Memory B cell (primary cell): ENCODE measurements at regions not wholly inside any gene's neighbourhood (a gene's known extent, or its start where the extent isn't known, plus 50 kb on each side); places are given as distances from the start of the nearest gene placed in this dataset.

Experiments used
- ATAC-seq: fragments of 150-1000 bp; cut with Tn5 transposase; 2 replicates; pipeline ENCODE4 v1.10.0; 2021; ENCODE audit warnings: low read depth, mild to moderate bottlenecking, moderate library complexity
- DNase-seq, 2 donors: peaks; one replicate each; pipeline ENCODE4 v3.0.0; 2022; ENCODE audit warnings: low spot score in 2 of 2
- H3K27ac Mint-ChIP-seq: one replicate; pipeline ENCODE4 v1.8.0; 2022; ENCODE audit warnings: mild to moderate bottlenecking, moderate library complexity, mixed read lengths
- H3K27me3 Mint-ChIP-seq: one replicate; pipeline ENCODE4 v1.8.0; 2022; ENCODE audit warnings: mixed read lengths
- H3K36me3 Mint-ChIP-seq: one replicate; pipeline ENCODE4 v1.8.0; 2022; ENCODE audit warnings: mild to moderate bottlenecking, mixed read lengths
- H3K4me1 Mint-ChIP-seq: one replicate; pipeline ENCODE4 v1.8.0; 2022; ENCODE audit warnings: mixed read lengths
- H3K4me3 Mint-ChIP-seq: one replicate; pipeline ENCODE4 v1.8.0; 2022; ENCODE audit warnings: mild to moderate bottlenecking, moderate library complexity, mixed read lengths
- H3K9me3 Mint-ChIP-seq: one replicate; pipeline ENCODE4 v1.8.0; 2022; ENCODE audit warnings: mixed read lengths

GRCh38 chr13:50323440-50324065 lies 308.3 kb downstream of the KCNRG start:
- Mint-ChIP-seq H3K36me3 (peaks cover 4% of the 10 kb centered on the region), H3K27ac (no peak overlapping the region), H3K4me3 (no peak overlapping the region), H3K9me3 (peaks cover 11% of the 10 kb centered on the region), H3K4me1 (peaks cover 10% of the 10 kb centered on the region), H3K27me3 (no peaks in the 10 kb centered on the region)
- no peak for ATAC-seq
- DNase-seq: no peak

GRCh38 chr13:50326271-50326670 lies 311.0 kb downstream of the KCNRG start:
- Mint-ChIP-seq H3K27ac (no peak overlapping the region), H3K36me3 (peaks cover 4% of the 10 kb centered on the region)

GRCh38 chr13:50326811-50327210 lies 311.6 kb downstream of the KCNRG start:
- Mint-ChIP-seq H3K27ac (no peak overlapping the region), H3K4me1 (no peaks in the 10 kb centered on the region), H3K27me3 (no peaks in the 10 kb centered on the region), H3K4me3 (no peak overlapping the region), H3K9me3 (peaks cover 11% of the 10 kb centered on the region), H3K36me3 (peaks cover 4% of the 10 kb centered on the region)
- ATAC-seq (no peak), DNase-seq (no peak)

More at GRCh38 chr13:50326271-50326670, 311.0 kb downstream of the KCNRG start:
- ATAC-seq (no peak), DNase-seq (no peak)
- Mint-ChIP-seq H3K4me3 (no peak overlapping the region), H3K9me3 (peaks cover 11% of the 10 kb centered on the region), H3K27me3 (no peaks in the 10 kb centered on the region), H3K4me1 (no peaks in the 10 kb centered on the region)

GRCh38 chr13:50334115-50334778 lies 319.0 kb downstream of the KCNRG start:
- ATAC-seq (no peak), DNase-seq (no peak)
- Mint-ChIP-seq H3K9me3 (no peaks in the 10 kb centered on the region), H3K36me3 (no peaks in the 10 kb centered on the region), H3K4me3 (no peak overlapping the region), H3K27ac (no peak overlapping the region), H3K27me3 (no peaks in the 10 kb centered on the region), H3K4me1 (peaks cover 2% of the 10 kb centered on the region)

- Mint-ChIP-seq H3K36me3 (no peaks in the 10 kb centered on the region), H3K9me3 (no peaks in the 10 kb centered on the region), H3K4me3 (no peak overlapping the region), H3K27me3 (no peaks in the 10 kb centered on the region), H3K4me1 (peaks cover 2% of the 10 kb centered on the region), H3K27ac (no peak overlapping the region)
- no peak for DNase-seq
- ATAC-seq: no peak
Observed at GRCh38 chr13:50334944-50335343, 319.7 kb downstream of the KCNRG start.

GRCh38 chr13:50339271-50339670 lies 324.0 kb downstream of the KCNRG start:
- peaks cover 2% of the 10 kb centered on the region for H3K4me1 Mint-ChIP-seq
- no peak overlapping the region for H3K4me3 Mint-ChIP-seq
- peaks cover 4% of the 10 kb centered on the region for H3K36me3 Mint-ChIP-seq
- H3K9me3 Mint-ChIP-seq: peaks cover 6% of the 10 kb centered on the region
- ATAC-seq (no peak), DNase-seq (no peak)
- H3K27me3 Mint-ChIP-seq: no peaks in the 10 kb centered on the region
- no peak overlapping the region for H3K27ac Mint-ChIP-seq

GRCh38 chr13:50340146-50340545 lies 324.9 kb downstream of the KCNRG start:
- no peaks in the 10 kb centered on the region for H3K27me3 Mint-ChIP-seq

GRCh38 chr13:50340551-50341287 lies 325.5 kb downstream of the KCNRG start:
- ATAC-seq (no peak), DNase-seq (no peak)
- Mint-ChIP-seq H3K9me3 (peaks cover 6% of the 10 kb centered on the region), H3K4me3 (no peak overlapping the region), H3K4me1 (peaks cover 4% of the 10 kb centered on the region), H3K27me3 (no peaks in the 10 kb centered on the region), H3K36me3 (peaks cover 4% of the 10 kb centered on the region), H3K27ac (no peak overlapping the region)

More at GRCh38 chr13:50340146-50340545, 324.9 kb downstream of the KCNRG start:
- H3K36me3 Mint-ChIP-seq: peaks cover 4% of the 10 kb centered on the region
- H3K27ac Mint-ChIP-seq: no peak overlapping the region
- H3K4me1 Mint-ChIP-seq: peaks cover 4% of the 10 kb centered on the region
- H3K4me3 Mint-ChIP-seq: no peak overlapping the region
- DNase-seq: no peak
- ATAC-seq: no peak
- H3K9me3 Mint-ChIP-seq: peaks cover 6% of the 10 kb centered on the region

GRCh38 chr13:50341526-50341925 lies 326.3 kb downstream of the KCNRG start:
- no peak for ATAC-seq

GRCh38 chr13:50344717-50345116 lies 329.5 kb downstream of the KCNRG start:
- Mint-ChIP-seq H3K4me3 (no peak overlapping the region), H3K36me3 (peaks cover 4% of the 10 kb centered on the region), H3K27me3 (peaks cover 10% of the 10 kb centered on the region), H3K27ac (no peak overlapping the region), H3K4me1 (peaks cover 10% of the 10 kb centered on the region), H3K9me3 (peaks cover 8% of the 10 kb centered on the region)
- DNase-seq (no peak), ATAC-seq (no peak)

More at GRCh38 chr13:50341526-50341925, 326.3 kb downstream of the KCNRG start:
- Mint-ChIP-seq H3K27ac (no peak overlapping the region), H3K9me3 (peaks cover 6% of the 10 kb centered on the region), H3K36me3 (peaks cover 4% of the 10 kb centered on the region), H3K4me3 (no peak overlapping the region), H3K4me1 (peaks cover 4% of the 10 kb centered on the region), H3K27me3 (no peaks in the 10 kb centered on the region)
- DNase-seq: no peak

- DNase-seq (no peak), ATAC-seq (no peak)
- peaks cover 4% of the 10 kb centered on the region for H3K36me3 Mint-ChIP-seq
- peaks cover 8% of the 10 kb centered on the region for H3K9me3 Mint-ChIP-seq
- no peak overlapping the region for H3K4me3 Mint-ChIP-seq
- H3K27me3 Mint-ChIP-seq: peaks cover 10% of the 10 kb centered on the region
- H3K27ac Mint-ChIP-seq: no peak overlapping the region
- peaks cover 10% of the 10 kb centered on the region for H3K4me1 Mint-ChIP-seq
Observed at GRCh38 chr13:50345804-50346203, 330.6 kb downstream of the KCNRG start.

- Mint-ChIP-seq H3K9me3 (peaks cover 2% of the 10 kb centered on the region), H3K36me3 (no peaks in the 10 kb centered on the region), H3K27ac (no peak overlapping the region), H3K4me1 (peaks cover 10% of the 10 kb centered on the region), H3K4me3 (no peak overlapping the region), H3K27me3 (peaks cover 10% of the 10 kb centered on the region)
- DNase-seq: no peak
- ATAC-seq: no peak
Observed at GRCh38 chr13:50348371-50348770, 333.1 kb downstream of the KCNRG start.

- peaks cover 2% of the 10 kb centered on the region for H3K27me3 Mint-ChIP-seq
- peaks cover 18% of the 10 kb centered on the region for H3K4me1 Mint-ChIP-seq
- H3K27ac Mint-ChIP-seq: no peak overlapping the region
- ATAC-seq (no peak), DNase-seq (no peak)
- no peaks in the 10 kb centered on the region for H3K9me3 Mint-ChIP-seq
- no peak overlapping the region for H3K4me3 Mint-ChIP-seq
- no peaks in the 10 kb centered on the region for H3K36me3 Mint-ChIP-seq
Observed at GRCh38 chr13:50352720-50353480, 337.7 kb downstream of the KCNRG start.
